ENCODE measurements at regions not wholly inside any gene's neighbourhood (a gene's known extent, or its start where the extent isn't known, plus 50 kb on each side); places are given as distances from the start of the nearest gene placed in this dataset.

DNA sequence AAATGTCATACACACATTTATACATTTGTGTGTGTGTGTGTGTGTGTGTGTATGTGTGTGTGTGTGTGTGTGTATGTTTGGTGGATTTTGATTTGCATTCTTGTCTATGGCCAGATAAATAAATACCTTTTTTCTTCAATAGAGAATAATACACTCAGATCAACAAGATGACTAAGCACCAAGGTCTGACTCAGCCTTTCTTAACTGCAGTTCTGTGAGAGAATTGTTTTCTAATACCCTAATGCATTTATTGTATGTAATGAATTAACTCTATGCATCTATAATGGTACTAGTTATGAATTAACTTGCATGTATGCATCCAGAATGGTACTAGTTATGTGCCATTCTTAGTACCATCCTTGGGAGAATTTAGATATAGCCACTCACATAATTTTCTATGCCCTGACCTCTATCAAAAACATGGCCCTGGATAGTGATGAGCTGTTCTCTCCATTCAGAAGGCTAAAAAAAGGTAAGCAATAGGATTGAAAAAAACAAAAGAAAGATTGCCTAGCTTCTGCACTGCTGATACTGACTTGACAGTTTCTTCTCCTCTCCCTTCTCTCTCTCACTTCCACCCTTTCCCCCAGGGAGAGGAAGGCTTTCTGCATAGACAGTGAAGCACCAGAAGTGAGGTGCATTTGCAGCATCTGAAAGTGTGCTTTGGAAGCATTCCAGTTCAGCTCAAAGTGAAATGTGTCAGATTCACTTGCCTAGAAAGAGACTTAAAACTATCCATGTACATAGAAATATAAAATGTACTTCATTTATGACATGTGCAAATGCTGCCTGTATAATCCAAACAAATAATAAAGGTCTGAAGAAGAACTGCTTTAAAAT, 55.1 kb upstream of the CCDC112 start:
- intact Hi-C loops (cut with micrococcal nuclease; ENCODE audit: unreplicated experiment) (no loop called here), in situ Hi-C loops (cut with MboI) (no loop called here)
- ChIA-PET POLR2A (no interaction called here), RAD21 (ENCODE audit: unreplicated experiment) (interaction anchor here (0.6 kb wide), 1 partner anchor 272 kb away, joined by 4 read pairs; no protein-coding TSS in a partner anchor), SMC1A (ENCODE audit: uncharacterized antibody, unreplicated experiment) (interaction anchor here (0.7 kb wide), 1 partner anchor 23 kb away, joined by 3 read pairs; no protein-coding TSS in a partner anchor), CTCF (interaction anchor here (1.0 kb wide), 1 partner anchor 15 kb away, joined by 4 read pairs; no protein-coding TSS in a partner anchor)
- Histone ChIP-seq H3K27ac (ENCODE audit: control insufficient read depth, insufficient read depth) (no peak overlapping the region), H4K20me1 (ENCODE audit: control insufficient read depth, insufficient read depth) (no peaks in the 10 kb centered on the region), H3K36me3 (ENCODE audit: control insufficient read depth in 2 of 2, insufficient read depth in 2 of 2, low read length in 1 of 2) (no peaks in the 10 kb centered on the region), H2AFZ (ENCODE audit: control insufficient read depth, low read depth, low read length) (no peak overlapping the region), H3K79me2 (ENCODE audit: control insufficient read depth, insufficient read depth, low read length) (no peaks in the 10 kb centered on the region), H3K4me1 (ENCODE audit: control insufficient read depth, insufficient read depth, low read length) (no peaks in the 10 kb centered on the region), H3K27me3 (replicated peaks in 1 of 2; ENCODE audit: control insufficient read depth in 2 of 2, insufficient read depth in 2 of 2, low read length in 1 of 2) (no peaks in the 10 kb centered on the region; a peak in 1 of 4 replicates), H3K4me2 (ENCODE audit: control insufficient read depth, insufficient read depth) (no peak overlapping the region), H3K9me3 (replicated peaks; ENCODE audit: control insufficient read depth, insufficient read depth, low read length) (no peaks in the 10 kb centered on the region; the same call in 2 of the 3 replicates), H3K4me3 (no peak overlapping the region), H3K9ac (ENCODE audit: control insufficient read depth, insufficient read depth, low read length) (no peak overlapping the region)
- FAIRE-seq (no peak), DNase-seq (ENCODE audit: low read depth, low spot score) (no peak), ATAC-seq (no peak; the same call in 2 of the 3 replicates)
- no TSS peak for BruUV-seq (replicated peaks)
- no peak for TF ChIP-seq EZH2 (IDR thresholded peaks at IDR 0.05; ENCODE audit: borderline replicate concordance, control insufficient read depth, low read depth, low read length)
- no peak for TF ChIP-seq TCF12 (IDR thresholded peaks at IDR 0.05; ENCODE audit: low read depth, low read length)
- TF ChIP-seq RBBP5 (conservative IDR thresholded peaks at IDR 0.05): no peak
- no peak for TF ChIP-seq SREBF2 (IDR thresholded peaks at IDR 0.05; ENCODE audit: low read length)
- TF ChIP-seq, protein P1, sequence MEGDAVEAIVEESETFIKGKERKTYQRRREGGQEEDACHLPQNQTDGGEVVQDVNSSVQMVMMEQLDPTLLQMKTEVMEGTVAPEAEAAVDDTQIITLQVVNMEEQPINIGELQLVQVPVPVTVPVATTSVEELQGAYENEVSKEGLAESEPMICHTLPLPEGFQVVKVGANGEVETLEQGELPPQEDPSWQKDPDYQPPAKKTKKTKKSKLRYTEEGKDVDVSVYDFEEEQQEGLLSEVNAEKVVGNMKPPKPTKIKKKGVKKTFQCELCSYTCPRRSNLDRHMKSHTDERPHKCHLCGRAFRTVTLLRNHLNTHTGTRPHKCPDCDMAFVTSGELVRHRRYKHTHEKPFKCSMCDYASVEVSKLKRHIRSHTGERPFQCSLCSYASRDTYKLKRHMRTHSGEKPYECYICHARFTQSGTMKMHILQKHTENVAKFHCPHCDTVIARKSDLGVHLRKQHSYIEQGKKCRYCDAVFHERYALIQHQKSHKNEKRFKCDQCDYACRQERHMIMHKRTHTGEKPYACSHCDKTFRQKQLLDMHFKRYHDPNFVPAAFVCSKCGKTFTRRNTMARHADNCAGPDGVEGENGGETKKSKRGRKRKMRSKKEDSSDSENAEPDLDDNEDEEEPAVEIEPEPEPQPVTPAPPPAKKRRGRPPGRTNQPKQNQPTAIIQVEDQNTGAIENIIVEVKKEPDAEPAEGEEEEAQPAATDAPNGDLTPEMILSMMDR (IDR thresholded peaks at IDR 0.05 in 2 of 3, conservative IDR thresholded peaks at IDR 0.05 in 1 of 3; ENCODE audit: control insufficient read depth in 2 of 3, extremely low read depth in 1 of 3, insufficient read depth in 1 of 3, low read depth in 3 of 3, low read length in 3 of 3): no peak
- TF ChIP-seq PAX5 (IDR thresholded peaks at IDR 0.05; ENCODE audit: borderline replicate concordance, low read depth, low read length): no peak
- no peak for TF ChIP-seq ESRRA (IDR thresholded peaks at IDR 0.05; ENCODE audit: low read length)
- no peak for TF ChIP-seq TCF7 (IDR thresholded peaks at IDR 0.05; ENCODE audit: borderline replicate concordance)
- no peak for TF ChIP-seq RB1 (IDR thresholded peaks at IDR 0.05; ENCODE audit: borderline replicate concordance)
- TF ChIP-seq WRNIP1 (IDR thresholded peaks at IDR 0.05; ENCODE audit: borderline replicate concordance, low read depth, low read length): no peak
- TF ChIP-seq TBL1XR1 (IDR thresholded peaks at IDR 0.05; ENCODE audit: low read depth, low read length): no peak
- TF ChIP-seq, protein P2, sequence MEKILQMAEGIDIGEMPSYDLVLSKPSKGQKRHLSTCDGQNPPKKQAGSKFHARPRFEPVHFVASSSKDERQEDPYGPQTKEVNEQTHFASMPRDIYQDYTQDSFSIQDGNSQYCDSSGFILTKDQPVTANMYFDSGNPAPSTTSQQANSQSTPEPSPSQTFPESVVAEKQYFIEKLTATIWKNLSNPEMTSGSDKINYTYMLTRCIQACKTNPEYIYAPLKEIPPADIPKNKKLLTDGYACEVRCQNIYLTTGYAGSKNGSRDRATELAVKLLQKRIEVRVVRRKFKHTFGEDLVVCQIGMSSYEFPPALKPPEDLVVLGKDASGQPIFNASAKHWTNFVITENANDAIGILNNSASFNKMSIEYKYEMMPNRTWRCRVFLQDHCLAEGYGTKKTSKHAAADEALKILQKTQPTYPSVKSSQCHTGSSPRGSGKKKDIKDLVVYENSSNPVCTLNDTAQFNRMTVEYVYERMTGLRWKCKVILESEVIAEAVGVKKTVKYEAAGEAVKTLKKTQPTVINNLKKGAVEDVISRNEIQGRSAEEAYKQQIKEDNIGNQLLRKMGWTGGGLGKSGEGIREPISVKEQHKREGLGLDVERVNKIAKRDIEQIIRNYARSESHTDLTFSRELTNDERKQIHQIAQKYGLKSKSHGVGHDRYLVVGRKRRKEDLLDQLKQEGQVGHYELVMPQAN (conservative IDR thresholded peaks at IDR 0.05): no peak
- no peak for TF ChIP-seq JUNB (IDR thresholded peaks at IDR 0.05)
- TF ChIP-seq ZNF217 (IDR thresholded peaks at IDR 0.05): no peak
- TF ChIP-seq SMAD1 (IDR thresholded peaks at IDR 0.05; ENCODE audit: low read depth, partially characterized antibody): no peak

Measured in GM12878 (cell line).